B cell (primary cell): ENCODE measurements at regions not wholly inside any gene's neighbourhood (a gene's known extent, or its start where the extent isn't known, plus 50 kb on each side); places are given as distances from the start of the nearest gene placed in this dataset.

ENCODE experiments used
- ATAC-seq: fragments of 200-7000 bp; cut with Tn5 transposase; one replicate; pipeline ENCODE4 v1.10.0; 2021; ENCODE audit warnings: low read depth, mild to moderate bottlenecking, moderate number of reproducible peaks, moderate library complexity
- CTCF ChIA-PET: fragments of 350-600 bp; sonication (Branson Sonifier 250); formaldehyde crosslinking; loops from one replicate; lab custom pipeline; 2021; ENCODE audit warnings: antibody characterized with exemption, inconsistent platforms; lab: Charles Lee
- POLR2A ChIA-PET: fragments of 350-600 bp; sonication (Branson Sonifier 250); formaldehyde crosslinking; loops from one replicate; lab custom pipeline; 2021; ENCODE audit warnings: antibody characterized with exemption; lab: Charles Lee
- DNase-seq: peaks from one replicate; pipeline ENCODE4 v3.0.0; 2013
- H2AFZ ChIP-seq: 2 replicates; pipeline ENCODE4 v1.6.1; 2012; ENCODE audit warnings: mild to moderate bottlenecking, low read depth, low read length; ENCODE audit not compliant: insufficient read depth, poor library complexity, severe bottlenecking
- H3K27ac ChIP-seq, 2 donors: 1 replicate in 1 of 2; 2 replicates in 1 of 2; pipeline ENCODE4 v1.5.1; 2012 to 2013; ENCODE audit warnings: low read length in 2 of 2, mild to moderate bottlenecking in 2 of 2, moderate library complexity in 1 of 2
- H3K27me3 ChIP-seq, 4 experiments: fragments of 200-600 bp in 1 of 4; sonication (generic) in 1 of 4; replicated peaks in 1 of 4; 1 replicate in 2 of 4; 2 replicates in 2 of 4; pipeline versions ENCODE4 v1.6.1 to v1.7.0; 2013 to 2016; ENCODE audit warnings: low read length in 3 of 4, mild to moderate bottlenecking in 2 of 4, mixed read lengths in 1 of 4, moderate library complexity in 1 of 4; ENCODE audit not compliant: insufficient read depth in 4 of 4, control insufficient read depth in 3 of 4; ENCODE audit errors: control extremely low read depth in 1 of 4
- H3K36me3 ChIP-seq, 2 experiments: replicated peaks in 1 of 2; 1 replicate in 1 of 2; 2 replicates in 1 of 2; pipeline versions ENCODE4 v1.6.1 to v1.7.1; 2013; ENCODE audit warnings: low read length in 1 of 2; ENCODE audit not compliant: insufficient read depth in 2 of 2, control insufficient read depth in 1 of 2; ENCODE audit errors: control extremely low read depth in 1 of 2, extremely low read depth in 1 of 2
- H3K4me1 ChIP-seq, 2 donors: fragments of 200-600 bp in 1 of 2; sonication (generic) in 1 of 2; 1 replicate in 1 of 2; 2 replicates in 1 of 2; pipeline versions ENCODE4 v1.5.1 to v1.6.1; 2013 to 2017; ENCODE audit warnings: low read length in 2 of 2; ENCODE audit not compliant: control insufficient read depth in 2 of 2, insufficient read depth in 2 of 2
- H3K4me2 ChIP-seq: replicated peaks from 2 replicates; pipeline ENCODE3; 2012; ENCODE audit warnings: mild to moderate bottlenecking, low read depth, low read length; ENCODE audit not compliant: poor library complexity, severe bottlenecking
- H3K4me3 ChIP-seq, 5 experiments: fragments of 200-600 bp in 1 of 5; sonication (generic) in 1 of 5; 1 replicate in 3 of 5; 2 replicates in 2 of 5; pipeline versions ENCODE4 v1.5.1 to v1.7.0; 2011 to 2016; ENCODE audit warnings: low read length in 4 of 5, mild to moderate bottlenecking in 4 of 5, low read depth in 2 of 5, control low read depth in 1 of 5, moderate library complexity in 1 of 5; ENCODE audit not compliant: insufficient read depth in 1 of 5; ENCODE audit errors: control extremely low read depth in 1 of 5, extremely low read depth in 1 of 5
- H3K79me2 ChIP-seq: fragments of 200-600 bp; sonication (generic); one replicate; pipeline ENCODE4 v1.6.0; 2016; ENCODE audit warnings: low read length; ENCODE audit not compliant: control insufficient read depth, insufficient read depth
- H3K9ac ChIP-seq: fragments of 200-600 bp; sonication (generic); 2 replicates; pipeline ENCODE4 v1.6.1; 2017; ENCODE audit warnings: mild to moderate bottlenecking, low read length, moderate library complexity
- H3K9me3 ChIP-seq, 3 donors: one replicate each; pipeline versions ENCODE4 v1.6.1 to v1.7.1; 2013; ENCODE audit warnings: low read length in 2 of 3; ENCODE audit not compliant: control insufficient read depth in 2 of 3, insufficient read depth in 1 of 3; ENCODE audit errors: control extremely low read depth in 1 of 3
- H4K20me1 ChIP-seq: 2 replicates; pipeline ENCODE4 v1.6.0; 2012; ENCODE audit warnings: mild to moderate bottlenecking, low read length; ENCODE audit not compliant: insufficient read depth, control insufficient read depth, poor library complexity, severe bottlenecking
- H3K27ac Mint-ChIP-seq: one replicate; pipeline ENCODE4 v1.8.0; 2021; ENCODE audit warnings: mixed read lengths
- H3K27me3 Mint-ChIP-seq: one replicate; pipeline ENCODE4 v1.8.0; 2021; ENCODE audit warnings: mixed read lengths
- H3K4me1 Mint-ChIP-seq: one replicate; pipeline ENCODE4 v1.8.0; 2021; ENCODE audit warnings: mixed read lengths
- H3K4me3 Mint-ChIP-seq: one replicate; pipeline ENCODE4 v1.8.0; 2021; ENCODE audit warnings: mixed read lengths
- H3K9me3 Mint-ChIP-seq: one replicate; pipeline ENCODE4 v1.8.0; 2022; ENCODE audit warnings: mixed read lengths; ENCODE audit not compliant: insufficient read depth
- EZH2 ChIP-seq: IDR thresholded peaks from 2 replicates; pipeline ENCODE4 v1.6.1; 2012; ENCODE audit warnings: borderline replicate concordance, low read depth, mild to moderate bottlenecking, moderate library complexity, low read length; ENCODE audit not compliant: insufficient read depth, poor library complexity, severe bottlenecking
- WGBS: methylation state at CpG from one replicate; pipeline ENCODE4 v1.1.5; 2013; ENCODE audit warnings: missing lambda C conversion rate; ENCODE audit not compliant: insufficient coverage; 5-methylcytosine and 5-hydroxymethylcytosine counted together
- intact Hi-C: fragments of 100-400 bp; cut with micrococcal nuclease; formaldehyde crosslinking; loops from one replicate; pipeline ENCODE4 v1.10.0; 2022
- TF ChIP-seq, protein P1 (sequence below): fragments of 200-600 bp; IDR thresholded peaks from one replicate; pipeline ENCODE4 v1.8.0; 2022; ENCODE audit warnings: antibody characterized with exemption, mild to moderate bottlenecking

DNA sequence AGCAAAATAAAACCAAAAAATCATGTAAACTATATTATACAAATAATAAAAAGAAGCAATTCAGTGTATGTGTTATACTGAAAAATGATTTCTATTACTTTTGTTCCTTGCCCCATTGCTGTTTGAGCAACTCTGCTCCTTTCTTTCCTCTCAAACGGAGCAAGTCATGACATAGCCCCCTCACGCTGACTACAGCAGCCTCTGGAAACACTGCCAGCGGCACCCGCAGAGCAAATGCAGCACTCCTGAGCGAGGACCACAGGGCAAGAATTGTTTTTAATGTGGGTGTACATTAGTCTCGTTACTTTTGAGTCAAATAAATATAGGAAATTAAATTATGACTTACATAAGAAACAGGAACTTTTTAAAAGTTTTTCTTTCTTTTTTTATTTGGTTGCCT is 350.1 kb upstream of the HSF2 start:
- no peak overlapping the region for H3K9ac ChIP-seq
- H3K4me3 ChIP-seq: no peak overlapping the region
- H3K4me2 ChIP-seq: no peak overlapping the region
- H4K20me1 ChIP-seq: no peaks in the 10 kb centered on the region
- no peak overlapping the region for H3K27ac ChIP-seq
- H3K27me3 Mint-ChIP-seq: no peaks in the 10 kb centered on the region
- no peak for DNase-seq
- intact Hi-C loops: no loop called here
- no peaks in the 10 kb centered on the region for H3K4me1 Mint-ChIP-seq
- no peaks in the 10 kb centered on the region for H3K36me3 ChIP-seq
- ATAC-seq: no peak
- no peaks in the 10 kb centered on the region for H3K4me1 ChIP-seq
- H3K9me3 ChIP-seq: no peaks in the 10 kb centered on the region
- H2AFZ ChIP-seq: no peak overlapping the region
- no peaks in the 10 kb centered on the region for H3K27me3 ChIP-seq
- WGBS: no CpG with 5 or more reads among the region's 6 CpGs
- H3K27ac Mint-ChIP-seq: no peak overlapping the region
- H3K4me3 Mint-ChIP-seq: no peak overlapping the region
- POLR2A ChIA-PET: no interaction called here
- H3K9me3 Mint-ChIP-seq: no peaks in the 10 kb centered on the region
- H3K79me2 ChIP-seq: no peaks in the 10 kb centered on the region
- TF ChIP-seq, protein P1, sequence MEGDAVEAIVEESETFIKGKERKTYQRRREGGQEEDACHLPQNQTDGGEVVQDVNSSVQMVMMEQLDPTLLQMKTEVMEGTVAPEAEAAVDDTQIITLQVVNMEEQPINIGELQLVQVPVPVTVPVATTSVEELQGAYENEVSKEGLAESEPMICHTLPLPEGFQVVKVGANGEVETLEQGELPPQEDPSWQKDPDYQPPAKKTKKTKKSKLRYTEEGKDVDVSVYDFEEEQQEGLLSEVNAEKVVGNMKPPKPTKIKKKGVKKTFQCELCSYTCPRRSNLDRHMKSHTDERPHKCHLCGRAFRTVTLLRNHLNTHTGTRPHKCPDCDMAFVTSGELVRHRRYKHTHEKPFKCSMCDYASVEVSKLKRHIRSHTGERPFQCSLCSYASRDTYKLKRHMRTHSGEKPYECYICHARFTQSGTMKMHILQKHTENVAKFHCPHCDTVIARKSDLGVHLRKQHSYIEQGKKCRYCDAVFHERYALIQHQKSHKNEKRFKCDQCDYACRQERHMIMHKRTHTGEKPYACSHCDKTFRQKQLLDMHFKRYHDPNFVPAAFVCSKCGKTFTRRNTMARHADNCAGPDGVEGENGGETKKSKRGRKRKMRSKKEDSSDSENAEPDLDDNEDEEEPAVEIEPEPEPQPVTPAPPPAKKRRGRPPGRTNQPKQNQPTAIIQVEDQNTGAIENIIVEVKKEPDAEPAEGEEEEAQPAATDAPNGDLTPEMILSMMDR: no peak
- no peak for TF ChIP-seq EZH2
- CTCF ChIA-PET: no interaction called here

DNA sequence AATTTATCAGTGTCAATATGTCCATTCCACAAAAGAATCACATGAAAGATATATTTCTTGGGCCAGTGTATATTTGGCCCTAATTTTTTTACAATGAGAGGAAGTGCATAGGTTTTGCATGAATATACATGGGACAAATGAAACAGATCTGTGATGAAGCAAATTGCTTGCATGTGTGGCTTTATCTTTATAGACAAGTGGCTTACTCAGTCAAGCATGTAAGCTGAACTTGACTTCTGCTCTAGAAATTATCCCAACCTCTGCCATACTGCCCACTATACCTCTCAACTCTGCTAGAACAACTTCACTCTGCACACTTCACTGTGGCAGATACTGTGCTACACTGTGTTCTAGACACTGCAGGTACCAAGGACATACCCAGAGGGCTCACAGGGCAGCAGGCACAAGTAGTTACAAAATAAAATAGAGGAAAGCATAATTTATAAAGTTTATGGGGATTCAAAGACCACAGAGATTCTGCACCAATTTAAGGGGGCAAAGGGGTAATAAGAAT is 349.2 kb upstream of the HSF2 start:
- Histone ChIP-seq H3K4me3 (no peak overlapping the region), H3K27me3 (no peaks in the 10 kb centered on the region), H4K20me1 (no peaks in the 10 kb centered on the region), H3K36me3 (no peaks in the 10 kb centered on the region), H3K4me1 (no peaks in the 10 kb centered on the region), H3K9me3 (no peaks in the 10 kb centered on the region), H2AFZ (no peak overlapping the region), H3K27ac (no peak overlapping the region), H3K9ac (no peak overlapping the region), H3K4me2 (no peak overlapping the region), H3K79me2 (no peaks in the 10 kb centered on the region)
- Mint-ChIP-seq H3K27ac (no peak overlapping the region), H3K4me3 (no peak overlapping the region), H3K27me3 (no peaks in the 10 kb centered on the region), H3K9me3 (no peaks in the 10 kb centered on the region), H3K4me1 (no peaks in the 10 kb centered on the region)
- DNase-seq (no peak), ATAC-seq (no peak)
- no peak for TF ChIP-seq EZH2
- TF ChIP-seq, protein P1: no peak
- POLR2A ChIA-PET: no interaction called here
- intact Hi-C loops: no loop called here
- CTCF ChIA-PET: no interaction called here
